ENCODE measurements at regions not wholly inside any gene's neighbourhood (a gene's known extent, or its start where the extent isn't known, plus 50 kb on each side); places are given as distances from the start of the nearest gene placed in this dataset.

GRCh38 chr18:51290860-51291259 lies 93.4 kb upstream of the MEX3C start:
- Mint-ChIP-seq H3K4me3 (no peak overlapping the region), H3K9me3 (peaks cover 4% of the 10 kb centered on the region), H3K4me1 (peaks cover 13% of the 10 kb centered on the region), H3K27ac (ENCODE audit: unreplicated experiment) (no peak overlapping the region), H3K27me3 (ENCODE audit: low read depth) (no peaks in the 10 kb centered on the region), H3K36me3 (ENCODE audit: low read depth) (no peaks in the 10 kb centered on the region)
- TF ChIP-seq CTCF (conservative IDR thresholded peaks at IDR 0.05), result no peak
- no peak for DNase-seq (ENCODE audit: low read depth, low spot score)

DNA sequence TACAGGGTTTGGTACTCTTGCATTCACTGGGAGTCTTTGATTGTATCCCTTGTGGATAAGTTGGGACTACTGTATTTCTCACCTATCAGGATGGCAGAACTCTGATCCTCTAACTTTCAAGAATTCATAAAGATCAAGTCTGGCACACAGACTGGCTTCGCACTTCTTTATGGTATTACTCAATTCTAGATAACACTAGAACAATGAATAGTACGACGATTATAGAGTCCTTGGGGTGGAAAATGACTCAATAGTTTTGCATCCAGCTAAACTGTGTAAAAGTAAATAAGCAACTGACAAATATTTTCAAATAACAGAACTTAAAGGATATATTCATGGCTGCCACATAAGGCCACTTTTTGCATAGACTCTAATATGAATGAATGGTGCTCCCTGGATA lies 103.4 kb upstream of the MEX3C start:
- Mint-ChIP-seq H3K36me3 (ENCODE audit: low read depth) (no peaks in the 10 kb centered on the region), H3K27me3 (ENCODE audit: low read depth) (no peaks in the 10 kb centered on the region), H3K9me3 (no peaks in the 10 kb centered on the region), H3K4me1 (no peaks in the 10 kb centered on the region), H3K27ac (ENCODE audit: unreplicated experiment) (no peak overlapping the region), H3K4me3 (no peak overlapping the region)
- no peak for TF ChIP-seq CTCF (conservative IDR thresholded peaks at IDR 0.05)
- DNase-seq (ENCODE audit: low read depth, low spot score), result no peak

DNA sequence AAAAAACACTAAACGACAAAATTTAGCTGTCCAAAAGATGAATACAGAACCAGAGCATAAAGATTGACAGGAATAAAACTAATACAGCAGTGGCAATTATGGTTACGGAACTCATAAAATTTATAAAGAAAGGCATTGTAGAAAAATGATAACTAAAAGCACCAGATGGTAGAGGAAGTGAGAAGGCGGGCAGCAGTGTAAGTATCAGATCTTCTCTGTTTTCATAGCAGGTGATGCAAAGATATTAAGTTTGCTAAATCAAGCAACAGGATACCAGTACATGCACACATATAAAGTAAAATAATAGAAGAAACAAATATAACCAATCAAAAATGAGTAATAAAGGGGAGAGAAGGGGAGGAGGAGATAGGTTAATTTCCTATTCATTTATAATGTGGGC lies 103.9 kb upstream of the MEX3C start:
- Mint-ChIP-seq H3K4me1 (no peaks in the 10 kb centered on the region), H3K27ac (ENCODE audit: unreplicated experiment) (no peak overlapping the region), H3K27me3 (ENCODE audit: low read depth) (no peaks in the 10 kb centered on the region), H3K9me3 (no peaks in the 10 kb centered on the region), H3K36me3 (ENCODE audit: low read depth) (no peaks in the 10 kb centered on the region), H3K4me3 (no peak overlapping the region)
- no peak for DNase-seq (ENCODE audit: low read depth, low spot score)
- no peak for TF ChIP-seq CTCF (conservative IDR thresholded peaks at IDR 0.05)

DNA sequence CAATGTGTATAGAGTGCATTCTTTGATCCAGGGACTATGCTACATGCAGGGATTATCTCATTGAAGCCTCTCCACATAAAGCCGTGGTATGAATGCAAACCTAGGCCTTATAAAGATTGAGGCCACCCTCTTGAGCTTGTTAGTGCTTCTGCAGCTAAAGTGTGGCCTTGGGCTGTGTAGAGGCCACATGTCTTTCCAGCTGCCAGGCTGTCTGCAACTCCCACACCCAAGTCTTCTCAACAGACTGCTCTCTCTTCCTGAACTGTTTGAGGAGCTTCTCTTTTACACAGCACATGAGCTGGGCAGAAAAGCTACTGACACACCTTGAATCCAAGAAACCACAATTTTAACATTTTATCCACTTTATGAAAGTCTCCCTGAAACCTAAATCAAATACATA lies 119.2 kb upstream of the MEX3C start:
- no peak for DNase-seq (ENCODE audit: low read depth, low spot score)
- H3K36me3 Mint-ChIP-seq (ENCODE audit: low read depth), result no peaks in the 10 kb centered on the region
- no peak overlapping the region for H3K4me3 Mint-ChIP-seq
- H3K27ac Mint-ChIP-seq (ENCODE audit: unreplicated experiment), result no peak overlapping the region
- no peaks in the 10 kb centered on the region for H3K27me3 Mint-ChIP-seq (ENCODE audit: low read depth)
- H3K4me1 Mint-ChIP-seq, result peaks cover 8% of the 10 kb centered on the region
- peaks cover 5% of the 10 kb centered on the region for H3K9me3 Mint-ChIP-seq
- TF ChIP-seq CTCF (conservative IDR thresholded peaks at IDR 0.05), result no peak

GRCh38 chr18:51321696-51322095 lies 124.2 kb upstream of the MEX3C start:
- no peaks in the 10 kb centered on the region for H3K36me3 Mint-ChIP-seq (ENCODE audit: low read depth)

More at GRCh38 chr18:51321696-51322095, 124.2 kb upstream of the MEX3C start:
- H3K27ac Mint-ChIP-seq (ENCODE audit: unreplicated experiment), result no peak overlapping the region
- no peaks in the 10 kb centered on the region for H3K4me1 Mint-ChIP-seq
- peaks cover 3% of the 10 kb centered on the region for H3K9me3 Mint-ChIP-seq
- H3K27me3 Mint-ChIP-seq (ENCODE audit: low read depth), result no peaks in the 10 kb centered on the region
- H3K4me3 Mint-ChIP-seq, result no peak overlapping the region
- no peak for DNase-seq (ENCODE audit: low read depth, low spot score)
- TF ChIP-seq CTCF (conservative IDR thresholded peaks at IDR 0.05), result no peak
